Adrenal gland (tissue), 5 donors: ENCODE measurements at regions not wholly inside any gene's neighbourhood (a gene's known extent, or its start where the extent isn't known, plus 50 kb on each side); places are given as distances from the start of the nearest gene placed in this dataset.

Experiments used
- POLR2A ChIP-seq, 2 donors: fragments of 450-650 bp; IDR thresholded peaks; one replicate each; pipeline ENCODE4 v1.6.1; 2017; ENCODE audit warnings: antibody characterized with exemption in 2 of 2, mild to moderate bottlenecking in 2 of 2, moderate library complexity in 1 of 2
- TF ChIP-seq, protein P1 (sequence below), 6 experiments: fragments of 450-650 bp in 4 of 6; fragments of 200-600 bp in 2 of 6; sonication (generic) in 1 of 6; IDR thresholded peaks; 1 replicate in 5 of 6; 2 replicates in 1 of 6; pipeline versions ENCODE4 v1.5.1 to v1.8.0; 2016 to 2021; ENCODE audit warnings: antibody characterized with exemption in 6 of 6, mild to moderate bottlenecking in 2 of 6, moderate library complexity in 1 of 6
- donor health status: DM: no; HTN: no; CAD: no.

DNA sequence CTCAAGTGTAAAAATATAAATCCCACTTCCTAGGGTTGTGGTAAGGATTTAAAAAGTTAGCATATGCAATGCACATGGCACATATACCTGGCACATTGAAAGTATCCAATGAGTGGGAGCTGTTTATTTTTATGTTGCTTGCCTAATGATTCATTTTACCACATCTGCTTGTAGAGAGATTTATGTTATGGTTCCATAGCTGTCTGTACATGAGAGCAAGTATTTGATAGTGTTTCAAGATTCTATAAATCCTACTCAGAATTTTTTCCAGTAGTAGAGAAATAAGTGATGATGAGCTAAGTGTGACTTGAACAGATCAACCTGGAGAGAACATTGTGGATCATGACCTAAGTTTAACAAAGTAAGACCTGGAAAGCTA, 125.3 kb upstream of the SPTLC3 start:
- TF ChIP-seq, protein P1, sequence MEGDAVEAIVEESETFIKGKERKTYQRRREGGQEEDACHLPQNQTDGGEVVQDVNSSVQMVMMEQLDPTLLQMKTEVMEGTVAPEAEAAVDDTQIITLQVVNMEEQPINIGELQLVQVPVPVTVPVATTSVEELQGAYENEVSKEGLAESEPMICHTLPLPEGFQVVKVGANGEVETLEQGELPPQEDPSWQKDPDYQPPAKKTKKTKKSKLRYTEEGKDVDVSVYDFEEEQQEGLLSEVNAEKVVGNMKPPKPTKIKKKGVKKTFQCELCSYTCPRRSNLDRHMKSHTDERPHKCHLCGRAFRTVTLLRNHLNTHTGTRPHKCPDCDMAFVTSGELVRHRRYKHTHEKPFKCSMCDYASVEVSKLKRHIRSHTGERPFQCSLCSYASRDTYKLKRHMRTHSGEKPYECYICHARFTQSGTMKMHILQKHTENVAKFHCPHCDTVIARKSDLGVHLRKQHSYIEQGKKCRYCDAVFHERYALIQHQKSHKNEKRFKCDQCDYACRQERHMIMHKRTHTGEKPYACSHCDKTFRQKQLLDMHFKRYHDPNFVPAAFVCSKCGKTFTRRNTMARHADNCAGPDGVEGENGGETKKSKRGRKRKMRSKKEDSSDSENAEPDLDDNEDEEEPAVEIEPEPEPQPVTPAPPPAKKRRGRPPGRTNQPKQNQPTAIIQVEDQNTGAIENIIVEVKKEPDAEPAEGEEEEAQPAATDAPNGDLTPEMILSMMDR (IDR thresholded peaks at IDR 0.05): no peak
- TF ChIP-seq POLR2A (IDR thresholded peaks at IDR 0.05): no peak
